COLO668 (cell line): ENCODE measurements at regions not wholly inside any gene's neighbourhood (a gene's known extent, or its start where the extent isn't known, plus 50 kb on each side); places are given as distances from the start of the nearest gene placed in this dataset.

Experiments
- DNase-seq: peaks from one replicate; lab custom pipeline; 2025; ENCODE audit not compliant: unreplicated experiment; lab: John Stamatoyannopoulos, UW

GRCh38 chr2:133809485-133809884, 241.2 kb upstream of the NCKAP5 start:
- DNase-seq: no peak

GRCh38 chr2:133810559-133810958, 242.3 kb upstream of the NCKAP5 start:
- no peak for DNase-seq

DNA sequence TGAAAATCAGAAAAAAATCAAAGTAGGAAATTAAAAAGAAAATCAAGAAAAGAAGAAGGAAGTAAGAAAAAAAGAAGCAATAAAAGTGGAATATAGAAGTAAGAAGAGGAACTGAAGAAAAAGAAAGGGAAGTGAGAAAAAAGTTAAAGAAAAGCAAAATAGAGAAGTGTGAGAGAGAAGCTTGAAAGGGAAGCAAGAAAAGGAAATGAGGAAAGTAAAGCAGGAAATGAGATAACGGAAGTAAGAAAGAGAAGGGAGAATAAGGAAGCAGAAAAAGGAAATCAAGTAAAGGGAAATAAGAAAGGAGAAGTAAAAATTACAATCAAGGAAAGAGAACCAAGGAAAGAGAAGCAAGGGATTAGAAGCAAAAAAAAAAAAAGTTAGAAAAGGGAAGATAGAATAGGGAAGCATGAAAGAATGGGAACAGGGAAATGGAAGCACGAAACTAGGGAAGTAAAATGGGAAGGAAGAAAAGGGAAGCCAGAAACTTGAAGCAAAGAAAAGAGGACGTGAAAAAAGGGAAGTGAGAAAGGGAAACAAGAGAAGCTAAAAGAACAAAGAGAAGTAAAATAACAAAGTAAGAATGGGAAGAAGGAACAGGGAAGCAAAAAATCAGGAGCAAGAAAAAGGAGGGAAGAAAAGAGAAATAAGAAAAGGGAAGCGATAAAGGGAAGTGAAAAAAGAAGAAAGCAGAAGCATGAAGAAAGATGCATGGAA, 243.3 kb upstream of the NCKAP5 start:
- no peak for DNase-seq

DNA sequence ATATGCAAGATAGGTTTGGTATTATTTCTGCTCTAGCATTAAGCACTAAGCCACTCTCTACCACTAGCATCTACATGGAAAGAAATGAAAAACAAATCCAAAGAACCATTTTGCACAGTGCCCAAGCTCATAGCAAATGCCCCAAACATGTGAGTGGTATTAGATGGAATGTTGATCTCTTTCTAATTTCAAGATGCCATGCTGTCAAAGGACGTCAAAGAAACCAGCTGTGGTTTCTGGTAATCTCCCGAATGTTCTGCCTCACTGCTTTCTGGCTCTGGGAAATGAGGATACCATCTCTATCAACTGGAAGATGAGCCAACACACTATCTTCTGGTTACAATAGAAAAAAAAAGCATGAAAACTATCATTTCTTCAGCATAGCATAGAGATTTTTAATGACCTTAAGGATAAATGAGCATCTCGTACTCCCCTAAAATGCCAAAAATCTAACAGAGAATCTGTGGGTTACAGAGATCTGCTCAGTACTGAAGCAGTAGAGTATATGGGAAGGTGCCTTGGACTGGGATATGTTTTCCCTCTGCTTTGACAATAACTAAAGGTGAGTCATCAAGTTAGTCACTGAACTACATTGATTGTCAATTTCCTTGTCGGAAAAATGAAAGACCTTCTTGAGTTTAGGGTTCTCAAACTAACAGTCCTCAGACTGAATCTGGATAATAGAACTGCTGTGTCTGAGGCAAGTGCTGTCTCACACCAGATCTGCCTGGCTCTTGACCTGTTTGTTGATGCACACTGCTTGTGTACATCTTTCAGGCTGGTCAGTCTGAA, 244.8 kb upstream of the NCKAP5 start:
- DNase-seq: no peak

GRCh38 chr2:133814890-133815289, 246.6 kb upstream of the NCKAP5 start:
- DNase-seq: no peak

- no peak for DNase-seq
These were observed 247.8 kb upstream of the NCKAP5 start for GRCh38 chr2:133816037-133816436.

DNA sequence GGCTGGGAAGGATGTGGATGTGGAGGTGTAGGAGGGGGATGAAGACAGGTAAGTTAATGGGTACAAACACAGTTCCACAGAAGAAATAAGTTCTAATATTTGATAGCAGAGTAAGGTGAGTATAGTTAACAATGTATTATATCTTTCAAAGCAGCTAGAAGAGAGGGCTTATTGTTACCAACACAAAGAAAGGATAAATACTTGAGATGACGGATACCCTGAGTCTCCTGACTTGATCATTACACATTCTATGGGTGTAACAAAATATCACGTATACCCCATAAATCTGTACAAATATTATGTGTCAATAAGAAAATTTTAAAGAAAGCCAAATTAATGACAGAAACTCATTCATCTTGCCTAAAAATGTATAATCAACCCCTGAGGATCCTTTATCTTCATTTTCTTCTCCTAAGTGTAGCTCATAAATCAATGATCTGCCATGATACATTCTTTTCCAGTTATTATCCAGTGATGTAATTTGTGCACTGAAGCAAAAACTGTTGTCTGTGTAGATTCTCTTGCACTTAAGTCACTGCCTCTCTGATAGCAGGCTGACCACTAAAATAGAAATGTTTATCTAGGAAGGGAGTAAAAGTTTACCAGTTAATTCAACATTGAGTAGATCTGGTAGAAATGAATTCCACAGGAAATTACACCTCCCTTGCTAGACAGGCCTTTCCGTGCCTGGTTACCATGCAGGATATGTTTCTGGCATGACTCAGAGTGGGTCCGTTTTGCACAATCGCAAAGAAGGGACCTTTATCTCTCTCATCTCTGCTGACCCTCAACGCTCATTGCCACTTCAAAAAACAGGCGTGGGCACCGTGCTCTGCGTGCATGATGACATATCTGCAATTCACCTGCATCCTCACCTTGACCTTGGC, 249.7 kb upstream of the NCKAP5 start:
- DNase-seq: no peak

DNA sequence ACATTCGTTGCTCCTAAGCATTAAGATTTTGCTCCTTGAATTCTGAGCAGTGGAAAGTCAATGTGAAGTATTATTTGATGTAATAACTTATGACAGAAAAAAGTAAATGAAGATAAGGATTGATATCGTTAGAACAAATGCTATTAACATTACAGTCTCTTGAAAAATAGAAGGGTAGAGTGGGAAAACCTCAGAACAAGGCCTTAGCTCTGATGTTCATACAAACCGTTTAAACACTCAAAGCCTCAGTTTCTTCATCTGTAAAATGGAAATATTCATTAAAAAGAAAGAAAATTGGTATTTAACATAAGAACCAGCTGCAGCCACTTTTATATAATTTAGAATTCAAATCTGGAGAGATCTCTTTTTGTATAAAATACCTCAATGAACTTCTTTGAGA, 250.4 kb upstream of the NCKAP5 start:
- no peak for DNase-seq

DNA sequence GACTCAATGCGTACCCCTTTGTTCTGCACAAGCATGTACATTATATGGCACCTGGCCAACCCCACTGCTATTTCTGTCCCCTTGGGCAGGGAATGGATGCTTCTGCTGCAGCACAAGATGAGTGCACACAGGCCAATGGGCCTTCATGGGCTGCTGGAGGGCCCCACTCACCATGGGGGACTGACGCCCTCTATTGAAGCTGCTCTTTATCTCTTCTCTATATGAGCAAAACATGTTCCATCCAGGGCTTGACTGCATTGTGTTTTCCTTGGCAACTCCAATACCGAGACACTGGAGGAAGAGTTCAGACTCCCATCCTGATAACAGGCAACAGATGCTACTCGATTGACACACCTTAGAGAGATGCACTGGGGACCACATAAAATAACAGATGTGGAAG, 251.6 kb upstream of the NCKAP5 start:
- no peak for DNase-seq

DNA sequence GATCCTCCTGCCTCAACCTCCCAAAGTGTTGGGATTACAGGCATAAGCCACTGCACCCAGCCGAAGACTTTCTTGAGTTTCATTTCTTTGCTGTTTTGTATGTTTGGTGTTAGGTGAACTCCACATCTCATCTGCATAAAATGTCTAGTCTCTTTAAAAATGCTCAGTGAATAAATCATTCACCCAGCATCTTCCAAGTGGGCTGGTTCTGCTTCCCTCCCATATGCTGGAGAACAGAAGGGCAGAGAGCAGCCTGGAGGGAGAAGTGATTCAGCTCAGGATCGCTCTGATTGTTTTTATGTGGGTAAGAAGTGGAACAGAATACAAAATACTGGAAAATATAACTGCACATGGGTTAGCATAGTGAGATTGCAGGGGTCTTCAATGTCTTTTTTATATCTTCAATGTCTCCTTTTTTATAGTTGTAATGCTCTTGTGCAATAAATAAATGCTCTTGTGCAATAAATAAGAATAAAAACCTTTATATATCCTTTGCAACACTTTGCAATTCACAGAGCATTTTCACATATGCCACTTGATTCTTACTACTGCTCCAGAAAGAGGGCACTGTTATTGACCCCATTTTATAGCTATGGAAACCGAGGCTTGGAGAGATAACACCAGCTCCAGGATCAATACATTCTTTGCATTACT, 253.0 kb upstream of the NCKAP5 start:
- no peak for DNase-seq

GRCh38 chr2:133822517-133823225, 254.4 kb upstream of the NCKAP5 start:
- no peak for DNase-seq

- no peak for DNase-seq
These were observed 254.9 kb upstream of the NCKAP5 start for GRCh38 chr2:133823226-133823550.

DNA sequence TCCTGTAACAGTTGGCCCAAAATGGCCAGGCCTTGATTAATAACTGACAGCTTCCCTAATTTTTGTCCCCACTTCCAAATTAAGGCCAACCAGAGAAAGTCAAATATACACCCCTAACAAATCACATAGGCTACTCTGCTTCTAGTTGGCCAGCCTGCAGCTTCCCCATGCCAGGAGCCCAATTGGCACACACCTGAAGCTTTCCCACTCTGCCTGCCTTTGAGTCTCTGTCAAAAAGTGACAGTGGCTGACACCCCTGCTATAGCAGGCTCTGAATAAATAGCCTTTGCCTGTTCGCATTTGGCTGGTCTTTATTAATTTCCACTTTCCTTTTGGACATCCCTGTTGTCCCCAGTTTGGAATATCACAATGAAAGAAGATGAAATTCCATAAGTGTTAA, 256.6 kb upstream of the NCKAP5 start:
- no peak for DNase-seq

DNA sequence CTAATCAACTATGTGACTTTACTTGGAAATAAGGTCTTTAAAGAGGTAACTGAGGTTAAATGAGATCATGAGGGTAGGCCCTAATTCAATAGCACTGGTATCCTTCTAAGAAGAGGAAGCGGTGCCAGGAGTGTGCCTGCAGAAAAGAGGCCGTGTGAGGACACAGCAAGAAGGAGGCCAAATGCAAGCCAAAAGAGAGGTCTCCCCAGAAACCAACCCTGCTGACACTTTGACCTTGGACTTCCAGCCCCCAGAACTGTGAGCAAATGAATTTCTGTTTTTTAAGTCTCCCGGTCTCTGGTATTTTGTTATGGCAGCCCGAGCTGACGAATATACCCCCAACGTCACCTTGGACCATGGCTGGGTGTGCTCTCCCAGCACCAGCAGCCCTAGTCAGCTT, 257.5 kb upstream of the NCKAP5 start:
- no peak for DNase-seq

DNA sequence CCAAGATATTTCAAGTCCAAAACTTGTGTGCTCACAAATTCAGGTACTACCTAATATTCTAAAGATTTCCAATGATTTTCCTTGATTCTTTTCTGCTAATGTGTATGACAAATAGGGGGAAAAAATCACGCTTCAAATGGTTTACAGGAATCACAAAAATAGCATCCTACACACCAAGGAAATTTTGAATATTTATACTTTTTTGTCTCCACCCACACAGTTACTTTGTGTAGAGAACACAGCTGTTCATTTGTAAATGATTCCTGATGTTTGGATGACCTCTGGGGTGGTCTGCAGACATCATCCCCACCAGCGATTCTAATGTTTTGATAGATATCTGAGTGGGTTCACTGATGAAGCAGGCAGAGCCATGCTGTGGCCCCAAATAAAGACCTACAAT, 260.6 kb upstream of the NCKAP5 start:
- no peak for DNase-seq

- DNase-seq: no peak
These were observed 261.3 kb upstream of the NCKAP5 start for GRCh38 chr2:133829450-133830020.

DNA sequence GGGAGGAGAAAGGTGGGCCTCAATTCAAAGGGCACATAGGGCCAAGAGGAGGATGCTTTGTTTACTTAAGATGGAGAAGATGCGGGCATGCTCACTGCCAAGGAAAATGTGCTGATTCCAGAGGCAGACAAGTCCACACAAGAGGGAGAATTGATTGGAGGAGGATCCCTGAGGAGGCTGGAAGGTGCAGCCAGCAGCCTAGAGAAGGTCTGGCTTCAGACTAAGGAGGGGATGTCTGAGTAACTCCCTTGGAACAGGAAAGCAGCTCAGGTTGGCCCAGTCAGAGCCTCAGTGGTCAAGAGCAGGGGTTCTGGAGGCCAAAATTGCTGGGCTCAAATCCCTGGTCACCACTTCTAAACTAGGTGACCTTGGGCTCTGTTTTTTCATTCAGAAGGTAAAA, 265.5 kb upstream of the NCKAP5 start:
- DNase-seq: no peak

DNA sequence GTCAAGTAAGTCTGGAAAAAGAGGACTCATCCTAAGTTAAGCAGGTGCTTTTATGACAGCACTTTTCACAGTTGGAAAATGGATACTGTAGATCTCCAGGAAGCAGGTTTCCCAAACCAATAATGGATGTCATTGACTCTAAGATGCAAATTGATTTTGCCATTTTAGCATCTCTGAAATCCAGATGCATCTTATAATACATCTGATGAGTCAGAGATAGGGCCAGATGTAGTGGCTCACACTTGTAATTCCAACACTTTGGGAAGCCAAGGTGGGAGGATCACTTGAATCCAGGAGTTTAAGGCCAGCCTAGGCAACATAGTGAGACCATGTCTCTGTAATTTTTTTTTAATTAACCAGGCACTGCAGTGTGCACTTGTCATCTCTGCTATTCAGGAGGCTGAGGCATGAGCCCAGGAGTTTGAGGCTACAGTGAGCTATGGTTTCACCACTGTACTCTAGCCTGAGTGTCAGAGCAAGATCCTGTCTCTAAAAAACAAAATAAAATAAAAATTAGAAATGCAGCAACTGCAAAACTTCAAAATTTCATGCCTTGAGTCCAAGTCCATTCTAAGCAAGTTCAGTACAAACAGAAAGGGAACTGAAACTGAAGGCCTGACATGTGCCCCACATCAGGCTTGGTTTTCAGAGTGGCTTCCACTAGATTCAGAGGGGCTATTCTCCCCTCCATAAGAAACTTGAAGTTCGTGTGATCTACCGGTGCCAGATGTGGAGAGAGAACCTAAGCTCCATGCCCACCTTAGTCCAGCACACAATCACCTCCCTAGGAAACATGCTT, 267.8 kb upstream of the NCKAP5 start:
- DNase-seq: no peak

- no peak for DNase-seq
These were observed 268.6 kb upstream of the NCKAP5 start for GRCh38 chr2:133836691-133837345.
